ENCODE measurements at regions not wholly inside any gene's neighbourhood (a gene's known extent, or its start where the extent isn't known, plus 50 kb on each side); places are given as distances from the start of the nearest gene placed in this dataset.

DNA sequence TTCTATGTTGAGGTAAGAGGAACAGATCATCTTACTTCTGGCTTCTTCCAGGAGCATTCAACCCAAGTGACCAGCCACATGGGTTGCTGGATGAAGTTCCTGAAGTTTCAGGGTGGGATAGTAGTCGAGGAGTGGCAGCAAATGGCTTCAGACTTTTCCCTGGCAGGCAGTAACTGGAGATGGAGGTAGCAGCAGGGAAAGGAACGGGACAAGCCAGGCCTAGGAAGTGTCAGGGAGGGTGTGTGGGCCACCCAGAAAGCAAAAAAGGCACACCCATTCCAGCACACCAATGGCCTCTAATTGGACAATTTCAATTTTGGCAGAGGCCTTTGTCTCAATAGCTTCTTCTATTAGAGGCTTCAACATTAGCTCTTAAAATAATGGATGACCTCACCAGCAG is 498.6 kb upstream of the ATP11B start:
- TF ChIP-seq CTCF (IDR thresholded peaks at IDR 0.05; ENCODE audit: control insufficient read depth, extremely low read depth, insufficient read depth) = no peak
- DNase-seq (ENCODE audit: low read depth) = no peak
- no peak overlapping the region for H3K4me3 ChIP-seq (ENCODE audit: low read depth, low read length)

DNA sequence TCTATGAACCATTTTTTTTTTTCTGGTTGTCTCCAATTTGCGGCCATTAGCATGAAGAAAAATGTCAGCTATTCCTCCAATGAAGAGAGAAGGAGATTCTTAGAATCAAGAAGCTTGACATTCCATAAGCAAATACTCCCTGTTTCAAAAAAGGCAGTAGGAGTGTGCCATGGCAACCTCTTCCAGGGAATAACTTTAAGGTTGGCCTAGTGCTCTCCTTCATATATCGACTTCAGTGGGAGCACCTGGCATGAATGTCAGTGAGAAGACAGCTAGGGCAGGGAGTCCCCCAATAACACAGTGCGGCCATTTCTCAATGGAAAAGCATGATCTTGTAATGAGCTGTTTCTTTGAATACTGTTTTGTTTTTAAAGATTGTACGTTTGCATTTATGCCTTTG is 493.0 kb upstream of the ATP11B start:
- no peak overlapping the region for H3K4me3 ChIP-seq (ENCODE audit: low read depth, low read length)
- DNase-seq (ENCODE audit: low read depth) = no peak
- no peak for TF ChIP-seq CTCF (IDR thresholded peaks at IDR 0.05; ENCODE audit: control insufficient read depth, extremely low read depth, insufficient read depth)

- no peak overlapping the region for H3K4me3 ChIP-seq (ENCODE audit: low read depth, low read length)
- TF ChIP-seq CTCF (IDR thresholded peaks at IDR 0.05; ENCODE audit: control insufficient read depth, extremely low read depth, insufficient read depth) = no peak
- no peak for DNase-seq (ENCODE audit: low read depth)
Observed at GRCh38 chr3:182303169-182303568, 490.1 kb upstream of the ATP11B start.

- no peak overlapping the region for H3K4me3 ChIP-seq (ENCODE audit: low read depth, low read length)
- DNase-seq (ENCODE audit: low read depth) = no peak
- TF ChIP-seq CTCF (IDR thresholded peaks at IDR 0.05; ENCODE audit: control insufficient read depth, extremely low read depth, insufficient read depth) = no peak
Observed at GRCh38 chr3:182305881-182306665, 487.2 kb upstream of the ATP11B start.

- H3K4me3 ChIP-seq (ENCODE audit: low read depth, low read length) = no peak overlapping the region
- no peak for DNase-seq (ENCODE audit: low read depth)
- no peak for TF ChIP-seq CTCF (IDR thresholded peaks at IDR 0.05; ENCODE audit: control insufficient read depth, extremely low read depth, insufficient read depth)
Observed at GRCh38 chr3:182308328-182308727, 485.0 kb upstream of the ATP11B start.

DNA sequence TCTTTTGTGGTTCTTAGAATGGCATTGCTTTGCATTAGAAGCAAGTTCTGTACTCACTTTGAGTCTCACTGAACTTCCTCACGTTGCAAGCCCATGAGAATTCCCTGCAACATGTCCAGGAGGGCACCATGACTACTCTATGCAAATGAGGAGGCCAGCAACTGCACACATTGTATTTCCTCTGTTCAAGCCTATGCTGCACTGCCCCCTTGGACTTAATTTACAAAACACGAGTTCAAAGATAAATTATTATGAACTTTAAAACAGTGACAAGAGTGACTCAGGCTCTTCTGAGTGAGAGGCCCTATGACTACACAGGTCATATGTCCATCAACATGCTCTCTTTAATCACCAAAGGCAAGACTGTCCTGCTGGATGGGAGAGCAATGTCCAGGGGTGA is 484.2 kb upstream of the ATP11B start:
- TF ChIP-seq CTCF (IDR thresholded peaks at IDR 0.05; ENCODE audit: control insufficient read depth, extremely low read depth, insufficient read depth) = no peak
- no peak for DNase-seq (ENCODE audit: low read depth)
- H3K4me3 ChIP-seq (ENCODE audit: low read depth, low read length) = no peak overlapping the region

- DNase-seq (ENCODE audit: low read depth) = no peak
- no peak for TF ChIP-seq CTCF (IDR thresholded peaks at IDR 0.05; ENCODE audit: control insufficient read depth, extremely low read depth, insufficient read depth)
- H3K4me3 ChIP-seq (ENCODE audit: low read depth, low read length) = no peak overlapping the region
Observed at GRCh38 chr3:182315313-182315712, 478.0 kb upstream of the ATP11B start.

Measured in LNCaP clone FGC (cell line).